Lower lobe of right lung (tissue), 2 donors: ENCODE measurements at regions not wholly inside any gene's neighbourhood (a gene's known extent, or its start where the extent isn't known, plus 50 kb on each side); places are given as distances from the start of the nearest gene placed in this dataset.
A peak's percentile ranks its signal among the peaks of the same experiment; 100 is the strongest.

Experiments used
- ATAC-seq, 2 donors: fragments of 200-7000 bp; cut with Tn5 transposase; one replicate each; pipeline ENCODE4 v1.9.1; 2020 to 2022; ENCODE audit warnings: mild to moderate bottlenecking in 2 of 2, moderate library complexity in 2 of 2
- DNase-seq: peaks from one replicate; pipeline ENCODE4 v3.0.0-alpha.2; 2020
- H3K27ac ChIP-seq: fragments of 200-600 bp; one replicate; pipeline ENCODE4 v1.8.0; 2022
- H3K27me3 ChIP-seq: fragments of 200-600 bp; one replicate; pipeline ENCODE4 v1.8.0; 2022; ENCODE audit warnings: low read depth
- H3K36me3 ChIP-seq: fragments of 200-600 bp; one replicate; pipeline ENCODE4 v1.8.0; 2022; ENCODE audit warnings: mild to moderate bottlenecking
- H3K4me1 ChIP-seq: fragments of 200-600 bp; one replicate; pipeline ENCODE4 v1.8.0; 2022
- H3K4me3 ChIP-seq: fragments of 200-600 bp; one replicate; pipeline ENCODE4 v1.8.0; 2022; ENCODE audit warnings: mild to moderate bottlenecking
- H3K9me3 ChIP-seq: fragments of 200-600 bp; one replicate; pipeline ENCODE4 v1.8.0; 2022
- CTCF ChIP-seq: fragments of 200-600 bp; IDR thresholded peaks from one replicate; pipeline ENCODE4 v1.8.0; 2022; ENCODE audit warnings: antibody characterized with exemption, mild to moderate bottlenecking
- intact Hi-C: fragments of 100-400 bp; cut with DNase I; formaldehyde crosslinking; loops from one replicate; pipeline ENCODE4 v1.11.0; 2022
- donor health status: DM: no; HTN: yes; CAD: no; lungs with severe emphysema.

DNA sequence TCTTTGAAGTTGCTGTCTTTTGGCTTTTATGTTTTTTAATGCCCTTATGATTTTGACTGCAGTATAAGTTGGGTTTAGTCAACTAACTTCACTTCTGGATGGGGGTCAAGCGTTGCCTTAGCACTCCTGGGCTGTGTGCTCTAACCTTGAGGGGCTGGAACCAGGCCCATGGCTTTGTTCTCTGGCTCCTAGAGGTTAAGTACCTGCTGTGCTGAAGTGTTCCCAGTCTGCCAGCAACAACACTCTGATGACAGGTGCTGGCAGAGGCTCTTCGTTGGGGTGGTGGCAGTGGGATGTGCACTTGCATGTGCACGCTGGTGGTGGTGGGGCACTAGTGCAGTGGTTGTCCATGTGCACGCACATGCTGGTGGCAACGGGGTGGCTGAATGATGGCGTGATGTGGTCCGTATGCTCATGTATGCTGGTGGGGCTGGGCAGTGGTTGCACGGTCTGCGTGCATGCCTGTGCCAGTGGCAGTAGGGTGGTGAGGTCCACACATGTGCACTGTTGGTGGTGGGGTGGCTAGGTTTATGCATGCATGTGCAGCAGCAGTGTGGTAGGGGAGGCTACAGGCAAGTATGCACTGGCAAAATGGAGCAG is 447.8 kb upstream of the GOT2 start:
- peak in 1 of 2 donors; percentile 9 for ATAC-seq
- no peaks in the 10 kb centered on the region for H3K4me1 ChIP-seq
- no peaks in the 10 kb centered on the region for H3K27me3 ChIP-seq
- no peak overlapping the region for H3K27ac ChIP-seq
- no peak overlapping the region for H3K4me3 ChIP-seq
- TF ChIP-seq CTCF, result no peak
- intact Hi-C loops, result no loop called here
- H3K9me3 ChIP-seq, result no peaks in the 10 kb centered on the region
- DNase-seq, result no peak
- H3K36me3 ChIP-seq, result no peaks in the 10 kb centered on the region

DNA sequence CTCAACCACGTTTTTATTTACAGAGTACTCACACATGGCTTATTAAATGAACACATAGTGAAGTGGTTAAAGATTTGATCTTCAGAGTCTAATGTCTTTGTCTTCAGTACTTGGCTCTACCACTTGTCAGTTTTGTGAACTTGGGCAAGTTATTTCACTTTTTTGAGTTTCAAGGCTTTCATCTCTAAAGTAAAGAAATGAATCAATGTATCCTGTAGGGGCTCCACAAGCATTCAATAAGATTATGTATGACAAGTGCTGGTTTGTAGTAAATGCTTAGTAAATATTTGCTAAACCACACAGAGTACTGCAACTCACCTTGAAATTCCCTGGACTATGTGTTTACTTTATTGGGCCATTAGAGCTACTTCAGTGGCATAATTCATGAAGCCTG is 446.0 kb upstream of the GOT2 start:
- Histone ChIP-seq H3K27ac (no peak overlapping the region), H3K4me1 (no peaks in the 10 kb centered on the region), H3K36me3 (no peaks in the 10 kb centered on the region), H3K9me3 (no peaks in the 10 kb centered on the region), H3K27me3 (no peaks in the 10 kb centered on the region), H3K4me3 (no peak overlapping the region)
- TF ChIP-seq CTCF, result no peak
- ATAC-seq, result no peak
- intact Hi-C loops, result no loop called here
- DNase-seq, result no peak

- H3K4me3 ChIP-seq, result no peak overlapping the region
- DNase-seq (no peak), ATAC-seq (no peak)
- no peaks in the 10 kb centered on the region for H3K27me3 ChIP-seq
- no peaks in the 10 kb centered on the region for H3K9me3 ChIP-seq
- no peaks in the 10 kb centered on the region for H3K4me1 ChIP-seq
- no peak for TF ChIP-seq CTCF
- no peaks in the 10 kb centered on the region for H3K36me3 ChIP-seq
- intact Hi-C loops, result no loop called here
- H3K27ac ChIP-seq, result no peak overlapping the region
Measured at GRCh38 chr16:59179446-59180082, 445.4 kb upstream of the GOT2 start.

GRCh38 chr16:59173408-59173831 is 439.3 kb upstream of the GOT2 start:
- no peaks in the 10 kb centered on the region for H3K9me3 ChIP-seq
- H3K36me3 ChIP-seq, result no peaks in the 10 kb centered on the region
- ATAC-seq, result no peak
- no peak for DNase-seq
- TF ChIP-seq CTCF, result no peak
- no peak overlapping the region for H3K4me3 ChIP-seq
- H3K4me1 ChIP-seq, result no peaks in the 10 kb centered on the region
- intact Hi-C loops, result no loop called here
- no peaks in the 10 kb centered on the region for H3K27me3 ChIP-seq
- H3K27ac ChIP-seq, result no peak overlapping the region

- Histone ChIP-seq H3K27me3 (no peaks in the 10 kb centered on the region), H3K4me3 (no peak overlapping the region), H3K9me3 (no peaks in the 10 kb centered on the region), H3K27ac (no peak overlapping the region), H3K4me1 (no peaks in the 10 kb centered on the region), H3K36me3 (no peaks in the 10 kb centered on the region)
- DNase-seq (no peak), ATAC-seq (no peak)
- intact Hi-C loops, result no loop called here
- no peak for TF ChIP-seq CTCF
Measured at GRCh38 chr16:59170099-59170712, 436.1 kb upstream of the GOT2 start.
